HepG2 (cell line): ENCODE measurements at regions not wholly inside any gene's neighbourhood (a gene's known extent, or its start where the extent isn't known, plus 50 kb on each side); places are given as distances from the start of the nearest gene placed in this dataset.

Source experiments
- ATAC-seq: fragments of 200-7000 bp; cut with Tn5 transposase; 3 replicates; pipeline ENCODE4 v1.9.1; 2020; ENCODE audit warnings: mild to moderate bottlenecking, moderate library complexity
- BruUV-seq: library from RNA; stranded (reverse); fragments of 400-500 nt; replicated peaks from 2 replicates; lab custom pipeline; 2021; lab: Mats Ljungman, UMichigan
- CTCF ChIA-PET: fragments of 300-600 bp; formaldehyde crosslinking; extraction: SDS; loops from one replicate; lab custom pipeline; 2021; ENCODE audit warnings: low total read pairs, inconsistent platforms, low intra/inter-chr PET ratio; lab: Yijun Ruan, JAX
- POLR2A ChIA-PET: fragments of 350-600 bp; sonication (Branson Sonifier 250); formaldehyde crosslinking; loops from one replicate; lab custom pipeline; 2020; ENCODE audit warnings: antibody characterized with exemption, inconsistent platforms; lab: Yijun Ruan, JAX
- DNase-seq: peaks from one replicate; pipeline ENCODE4 v3.0.0-alpha.2; 2015; ENCODE audit warnings: low spot score
- FAIRE-seq: peaks from 3 replicates; lab custom pipeline; 2011; peaks lifted over from hg19 to GRCh38; lab: Jason Lieb, UNC
- H2AFZ ChIP-seq: one replicate; pipeline ENCODE4 v1.6.1; 2011; ENCODE audit warnings: low read length, inconsistent platforms
- H3K27ac ChIP-seq: fragments of 300-600 bp; 3 replicates; pipeline ENCODE4 v1.8.0; 2011; ENCODE audit warnings: mixed run types, mild to moderate bottlenecking, mixed read lengths, low read length, inconsistent platforms; ENCODE audit not compliant: insufficient read depth; ENCODE audit errors: extremely low read length
- H3K27me3 ChIP-seq, 2 experiments: fragments of 200-600 bp in 1 of 2; 2 replicates in 1 of 2; 3 replicates in 1 of 2; pipeline versions ENCODE4 v1.6.0 to v1.8.0; 2011; ENCODE audit warnings: low read length in 2 of 2, mild to moderate bottlenecking in 2 of 2, moderate library complexity in 2 of 2, inconsistent platforms in 1 of 2; ENCODE audit not compliant: insufficient read depth in 2 of 2, control insufficient read depth in 1 of 2
- H3K36me3 ChIP-seq, 2 experiments: fragments of 200-600 bp in 1 of 2; replicated peaks in 1 of 2; 2 replicates in 1 of 2; 3 replicates in 1 of 2; pipeline versions ENCODE4 v1.5.1 to v1.8.0; 2011; ENCODE audit warnings: low read length in 2 of 2, inconsistent platforms in 1 of 2; ENCODE audit not compliant: insufficient read depth in 2 of 2, control insufficient read depth in 1 of 2
- H3K4me1 ChIP-seq: 2 replicates; pipeline ENCODE4 v1.5.1; 2012; ENCODE audit warnings: low read length, inconsistent platforms; ENCODE audit not compliant: insufficient read depth
- H3K4me2 ChIP-seq: 2 replicates; pipeline ENCODE4 v1.6.0; 2011; ENCODE audit warnings: low read depth, low read length, inconsistent platforms
- H3K4me3 ChIP-seq, 3 experiments: fragments of 200-600 bp in 1 of 3; sonication (generic), shearing (Covaris generic) in 1 of 3; replicated peaks in 1 of 3; 2 replicates each; pipeline ENCODE4 v1.5.1; 2011 to 2016; ENCODE audit warnings: low read length in 3 of 3, inconsistent platforms in 2 of 3, low read depth in 2 of 3, mild to moderate bottlenecking in 2 of 3, control low read depth in 1 of 3, mixed read lengths in 1 of 3; ENCODE audit not compliant: insufficient read depth in 1 of 3
- H3K79me2 ChIP-seq: one replicate; pipeline ENCODE4 v1.6.1; 2011; ENCODE audit warnings: low read length, inconsistent platforms; ENCODE audit not compliant: insufficient read depth
- H3K9ac ChIP-seq: 2 replicates; pipeline ENCODE4 v1.6.0; 2011; ENCODE audit warnings: mild to moderate bottlenecking, low read depth, low read length, inconsistent platforms; ENCODE audit not compliant: insufficient read depth
- H3K9me3 ChIP-seq: 2 replicates; pipeline ENCODE4 v1.5.1; 2012; ENCODE audit warnings: mild to moderate bottlenecking, low read length
- H4K20me1 ChIP-seq: 2 replicates; pipeline ENCODE4 v1.6.0; 2011; ENCODE audit warnings: inconsistent platforms, mild to moderate bottlenecking, low read length, moderate library complexity; ENCODE audit not compliant: insufficient read depth
- MAFF ChIP-seq: IDR thresholded peaks from 2 replicates; pipeline ENCODE4 v1.6.1; 2011; ENCODE audit warnings: low read depth, low read length, improper control_type of control experiment
- MAFK ChIP-seq, 2 experiments: IDR thresholded peaks in 1 of 2; conservative IDR thresholded peaks in 1 of 2; 2 replicates each; pipeline ENCODE4 v1.6.1; 2011; ENCODE audit warnings: improper control_type of control experiment in 2 of 2, low read length in 2 of 2
- ZNF101 ChIP-seq: sonication (generic); formaldehyde crosslinking; IDR thresholded peaks from 2 replicates; pipeline ENCODE4 v1.4.0; 2020; ENCODE audit warnings: mild to moderate bottlenecking, low read depth, missing genetic modification reagents, borderline replicate concordance
- in situ Hi-C: cut with HindIII; loops from 2 replicates; pipeline ENCODE4 v1.10.0; 2017; ENCODE audit warnings: low pct_unique_long_range_greater_than_20kb; ENCODE audit not compliant: extremely low pct_ligation_motif_present
- intact Hi-C: fragments of 100-400 bp; cut with micrococcal nuclease; formaldehyde crosslinking; loops from one replicate; pipeline ENCODE4 v1.10.0; 2022; ENCODE audit not compliant: unreplicated experiment
- small RNA-seq, 3 experiments: library from RNA; depleted of rRNA; stranded (forward); fragments of <200 nt; gene quantifications; one replicate each; pipeline ENCODE3, GENCODE V24; 2012; ENCODE audit warnings: low read depth in 2 of 3, low replicate concordance in 1 of 3; ENCODE audit not compliant: insufficient read length in 3 of 3, insufficient read depth in 2 of 3
- TF ChIP-seq, protein P1 (sequence below): sonication (generic); formaldehyde crosslinking; IDR thresholded peaks from 2 replicates; pipeline ENCODE4 v1.5.0; 2020; ENCODE audit warnings: missing genetic modification reagents, mild to moderate bottlenecking, borderline replicate concordance
- TF ChIP-seq, protein P2 (sequence below): sonication (generic); formaldehyde crosslinking; IDR thresholded peaks from 2 replicates; pipeline ENCODE4 v1.8.0; 2022; ENCODE audit warnings: missing genetic modification reagents, mild to moderate bottlenecking, borderline replicate concordance

DNA sequence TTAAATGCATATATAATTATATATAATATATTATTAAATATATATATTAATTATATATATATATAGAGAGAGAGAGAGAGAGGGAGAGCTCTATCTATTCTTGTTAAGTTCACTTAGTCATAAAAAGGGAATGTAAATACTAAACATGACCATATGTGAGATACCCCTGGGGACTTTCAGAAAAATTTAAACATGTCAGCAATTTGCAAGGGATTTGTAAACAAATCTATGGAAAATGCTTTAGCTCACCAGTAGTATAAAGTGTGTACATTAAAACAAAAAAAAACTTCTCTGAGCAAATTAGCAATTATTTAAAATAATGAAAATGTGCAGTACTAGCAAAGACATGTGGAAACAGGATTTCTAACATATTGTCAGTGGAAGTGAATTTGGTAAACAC, 1755.5 kb downstream of the PCDH19 start:
- H3K79me2 ChIP-seq = no peaks in the 10 kb centered on the region
- H3K9ac ChIP-seq = no peak overlapping the region
- ATAC-seq (no peak), DNase-seq (no peak), FAIRE-seq (no peak)
- TF ChIP-seq, protein P1, sequence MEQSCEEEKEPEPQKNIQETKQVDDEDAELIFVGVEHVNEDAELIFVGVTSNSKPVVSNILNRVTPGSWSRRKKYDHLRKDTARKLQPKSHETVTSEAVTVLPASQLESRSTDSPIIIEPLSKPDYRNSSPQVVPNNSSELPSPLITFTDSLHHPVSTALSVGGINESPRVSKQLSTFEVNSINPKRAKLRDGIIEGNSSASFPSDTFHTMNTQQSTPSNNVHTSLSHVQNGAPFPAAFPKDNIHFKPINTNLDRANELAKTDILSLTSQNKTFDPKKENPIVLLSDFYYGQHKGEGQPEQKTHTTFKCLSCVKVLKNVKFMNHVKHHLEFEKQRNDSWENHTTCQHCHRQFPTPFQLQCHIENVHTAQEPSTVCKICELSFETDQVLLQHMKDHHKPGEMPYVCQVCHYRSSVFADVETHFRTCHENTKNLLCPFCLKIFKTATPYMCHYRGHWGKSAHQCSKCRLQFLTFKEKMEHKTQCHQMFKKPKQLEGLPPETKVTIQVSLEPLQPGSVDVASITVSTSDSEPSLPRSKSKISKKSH (CRISPR knock-in tag) = no peak
- TF ChIP-seq, protein P2, sequence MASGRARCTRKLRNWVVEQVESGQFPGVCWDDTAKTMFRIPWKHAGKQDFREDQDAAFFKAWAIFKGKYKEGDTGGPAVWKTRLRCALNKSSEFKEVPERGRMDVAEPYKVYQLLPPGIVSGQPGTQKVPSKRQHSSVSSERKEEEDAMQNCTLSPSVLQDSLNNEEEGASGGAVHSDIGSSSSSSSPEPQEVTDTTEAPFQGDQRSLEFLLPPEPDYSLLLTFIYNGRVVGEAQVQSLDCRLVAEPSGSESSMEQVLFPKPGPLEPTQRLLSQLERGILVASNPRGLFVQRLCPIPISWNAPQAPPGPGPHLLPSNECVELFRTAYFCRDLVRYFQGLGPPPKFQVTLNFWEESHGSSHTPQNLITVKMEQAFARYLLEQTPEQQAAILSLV (CRISPR knock-in tag) = no peak
- TF ChIP-seq MAFK (conservative IDR thresholded peaks at IDR 0.05 in 1 of 2, IDR thresholded peaks at IDR 0.05 in 1 of 2; ENCODE audit: low read length in 2 of 2) = peak in 1 of 2 experiments; percentile 67; a peak in 2 of 4 replicates
- peak; percentile 30; the same call in 1 of the 2 replicates for TF ChIP-seq MAFF
- TF ChIP-seq ZNF101 (CRISPR knock-in tag) = no peak
- H3K36me3 ChIP-seq = no peaks in the 10 kb centered on the region
- H3K4me2 ChIP-seq = no peak overlapping the region
- no peaks in the 10 kb centered on the region for H4K20me1 ChIP-seq
- no peaks in the 10 kb centered on the region for H3K4me1 ChIP-seq
- H3K4me3 ChIP-seq = no peak overlapping the region
- intact Hi-C loops = no loop called here
- ChIA-PET CTCF (no interaction called here), POLR2A (no interaction called here)
- in situ Hi-C loops = no loop called here
- BruUV-seq = no TSS peak
- H3K27ac ChIP-seq = no peak overlapping the region
- H3K9me3 ChIP-seq = no peaks in the 10 kb centered on the region
- H2AFZ ChIP-seq = no peak overlapping the region
- H3K27me3 ChIP-seq = no peaks in the 10 kb centered on the region

Small RNA genes in the stretch of these regions (small RNA-seq; reads per million reads assigned to genes)
- 0 reads per million in 3 experiments for gene AL357312.1
